ENCODE measurements at regions not wholly inside any gene's neighbourhood (a gene's known extent, or its start where the extent isn't known, plus 50 kb on each side); places are given as distances from the start of the nearest gene placed in this dataset.

- no peak for TF ChIP-seq CTCF (IDR thresholded peaks at IDR 0.05; ENCODE audit: borderline replicate concordance, control extremely low read depth, extremely low read depth, insufficient read depth, missing control alignments)
- in situ Hi-C loops (cut with MboI; ENCODE audit: low sequenced_read_pairs, unreplicated experiment): no loop called here
Observed at GRCh38 chr5:118722122-118723020, 266.0 kb downstream of the DTWD2 start.

GRCh38 chr5:118711727-118712126 is 276.6 kb downstream of the DTWD2 start:
- in situ Hi-C loops (cut with MboI; ENCODE audit: low sequenced_read_pairs, unreplicated experiment): no loop called here
- DNase-seq (ENCODE audit: low spot score): no peak
- no peak for TF ChIP-seq CTCF (IDR thresholded peaks at IDR 0.05; ENCODE audit: borderline replicate concordance, control extremely low read depth, extremely low read depth, insufficient read depth, missing control alignments)

More at GRCh38 chr5:118722122-118723020, 266.0 kb downstream of the DTWD2 start:
- DNase-seq (ENCODE audit: low spot score): no peak

- in situ Hi-C loops (cut with MboI; ENCODE audit: low sequenced_read_pairs, unreplicated experiment): no loop called here
- no peak for DNase-seq (ENCODE audit: low spot score)
Observed at GRCh38 chr5:118705959-118706667, 282.2 kb downstream of the DTWD2 start.

GRCh38 chr5:118703241-118703640 is 285.1 kb downstream of the DTWD2 start:
- no peak for DNase-seq (ENCODE audit: low spot score)
- no peak for TF ChIP-seq CTCF (IDR thresholded peaks at IDR 0.05; ENCODE audit: borderline replicate concordance, control extremely low read depth, extremely low read depth, insufficient read depth, missing control alignments)
- in situ Hi-C loops (cut with MboI; ENCODE audit: low sequenced_read_pairs, unreplicated experiment): no loop called here

More at GRCh38 chr5:118705959-118706667, 282.2 kb downstream of the DTWD2 start:
- TF ChIP-seq CTCF (IDR thresholded peaks at IDR 0.05; ENCODE audit: borderline replicate concordance, control extremely low read depth, extremely low read depth, insufficient read depth, missing control alignments): no peak

- in situ Hi-C loops (cut with MboI; ENCODE audit: low sequenced_read_pairs, unreplicated experiment): no loop called here
- DNase-seq (ENCODE audit: low spot score): no peak
- no peak for TF ChIP-seq CTCF (IDR thresholded peaks at IDR 0.05; ENCODE audit: borderline replicate concordance, control extremely low read depth, extremely low read depth, insufficient read depth, missing control alignments)
Observed at GRCh38 chr5:118701791-118702190, 286.6 kb downstream of the DTWD2 start.

- no peak for TF ChIP-seq CTCF (IDR thresholded peaks at IDR 0.05; ENCODE audit: borderline replicate concordance, control extremely low read depth, extremely low read depth, insufficient read depth, missing control alignments)
- in situ Hi-C loops (cut with MboI; ENCODE audit: low sequenced_read_pairs, unreplicated experiment): no loop called here
- no peak for DNase-seq (ENCODE audit: low spot score)
Observed at GRCh38 chr5:118700510-118700909, 287.8 kb downstream of the DTWD2 start.
